NCI-H748 treated with DMSO at 0.1 percent for 48 hours (cell line): ENCODE measurements at regions not wholly inside any gene's neighbourhood (a gene's known extent, or its start where the extent isn't known, plus 50 kb on each side); places are given as distances from the start of the nearest gene placed in this dataset.

ENCODE experiments used
- DNase-seq: peaks from one replicate; lab custom pipeline; 2025; lab: John Stamatoyannopoulos, UW

GRCh38 chr2:217717646-217718045 lies 285.1 kb downstream of the TNS1 start:
- DNase-seq, result no peak

- DNase-seq, result no peak
Observed at GRCh38 chr2:217715484-217715883, 287.3 kb downstream of the TNS1 start.

GRCh38 chr2:217714287-217714751 lies 288.5 kb downstream of the TNS1 start:
- no peak for DNase-seq

DNA sequence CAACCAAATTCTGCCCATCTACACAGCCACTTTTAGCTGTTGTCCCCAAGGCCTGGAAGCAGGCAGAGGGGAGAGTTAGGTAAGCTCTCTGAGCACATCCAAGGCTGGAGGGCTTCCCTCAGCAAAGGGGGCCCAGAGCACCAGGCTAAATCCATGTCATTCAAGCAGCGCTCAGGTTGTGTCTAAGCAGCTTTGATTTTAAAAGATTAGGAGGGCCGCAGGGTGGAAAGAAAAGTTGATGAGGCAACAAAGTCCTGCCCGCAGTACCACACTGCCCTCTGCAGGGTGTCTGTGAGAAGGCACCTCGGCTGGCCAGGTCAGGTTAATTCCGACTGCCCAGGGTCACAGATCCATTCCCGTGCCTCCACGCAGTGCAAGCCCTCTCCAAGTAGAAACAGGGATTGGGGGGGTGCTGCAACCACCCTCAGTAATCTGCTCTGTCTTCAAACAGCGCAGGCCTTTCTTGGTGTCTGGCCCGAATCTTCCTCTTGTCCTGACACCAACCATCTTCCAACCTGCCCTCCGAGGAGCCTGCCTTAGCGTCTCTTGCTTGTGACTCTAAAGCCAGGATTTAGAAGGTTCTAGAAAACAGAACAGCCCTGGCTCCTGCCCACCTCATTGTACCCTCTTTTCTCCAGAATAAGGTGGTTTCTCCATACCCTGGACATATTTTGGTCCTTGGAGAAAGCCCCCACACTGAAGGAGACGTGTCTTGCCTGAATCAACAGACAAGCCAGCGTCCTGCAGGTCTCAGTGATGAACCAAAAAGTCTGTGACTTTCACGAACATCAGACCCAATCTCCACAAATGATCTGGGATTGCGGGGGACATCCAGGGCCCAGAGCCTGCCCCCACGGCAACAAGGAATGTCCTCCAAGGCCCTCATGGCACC lies 289.2 kb downstream of the TNS1 start:
- DNase-seq, result peak; percentile 67

DNA sequence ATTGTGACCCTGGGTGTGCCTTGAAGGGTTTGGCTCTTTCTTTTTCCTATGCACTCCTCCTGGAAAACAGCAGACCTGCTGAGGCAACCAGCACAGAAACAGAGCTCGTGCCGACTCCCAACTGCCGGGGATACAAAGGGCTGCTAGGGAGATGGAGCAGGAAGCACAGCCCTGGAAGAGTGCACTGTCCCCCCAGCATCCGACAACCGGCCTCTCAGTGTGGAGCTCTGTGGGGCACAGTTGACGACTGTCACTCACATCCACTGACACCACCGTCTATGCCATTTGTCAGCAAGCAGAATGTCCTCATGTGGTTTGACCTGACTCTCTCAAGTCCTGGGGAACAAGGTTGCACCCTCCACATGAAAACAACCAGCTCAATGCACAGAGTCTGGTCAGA lies 290.4 kb downstream of the TNS1 start:
- DNase-seq, result no peak

DNA sequence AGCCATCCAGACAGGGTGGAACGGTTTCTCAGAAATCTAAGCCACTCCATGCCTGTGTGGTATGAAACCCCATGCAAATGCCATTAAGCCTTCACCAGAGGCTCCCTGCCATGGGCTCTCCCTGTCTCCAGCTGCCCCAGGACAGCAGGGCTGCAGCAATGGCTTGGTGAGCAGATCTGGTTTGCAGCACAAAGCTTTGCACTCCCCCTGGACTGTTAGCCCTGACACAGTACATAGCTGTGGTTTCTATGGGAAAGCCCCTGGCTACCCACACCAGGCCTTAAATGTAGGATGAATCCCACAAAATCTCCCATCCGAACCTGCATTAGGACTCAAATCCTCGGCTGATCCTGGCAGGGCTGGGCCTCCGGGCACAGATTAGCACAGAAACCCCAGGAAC lies 291.6 kb downstream of the TNS1 start:
- no peak for DNase-seq

- no peak for DNase-seq
Observed at GRCh38 chr2:217710211-217710765, 292.5 kb downstream of the TNS1 start.

DNA sequence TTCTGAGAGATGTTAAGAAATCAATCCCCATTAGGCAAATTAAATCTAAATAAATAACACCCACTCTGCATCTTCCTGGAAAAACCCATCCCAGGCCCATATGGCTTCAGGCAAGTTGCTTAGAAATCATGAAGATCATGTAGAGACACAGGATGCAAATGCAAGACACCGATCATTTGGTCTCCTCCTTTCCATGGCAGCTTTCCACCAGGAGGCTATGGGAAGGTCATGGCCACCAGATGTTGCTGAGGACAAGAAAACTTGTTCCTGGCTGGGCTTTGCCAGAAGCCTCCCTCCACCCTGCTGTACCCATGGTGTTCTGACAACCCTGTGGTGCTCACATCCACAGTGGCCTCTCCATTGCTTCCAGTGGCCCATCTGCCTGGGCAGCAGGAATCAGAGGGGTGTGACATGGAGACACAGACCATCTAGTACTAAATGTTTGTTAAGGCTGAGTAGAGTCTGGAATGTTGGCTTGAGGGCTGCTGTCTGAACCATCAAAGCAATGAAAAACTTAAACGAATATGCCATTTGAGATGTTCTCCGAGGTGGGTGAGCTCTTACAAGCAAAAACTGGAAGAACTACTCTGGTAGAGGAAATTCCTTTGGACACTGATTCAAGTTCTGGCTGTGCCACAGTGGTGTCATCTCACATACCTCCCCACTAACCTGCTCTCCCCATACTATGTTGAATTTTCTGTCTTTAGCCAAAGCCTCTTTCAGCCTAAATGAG lies 293.2 kb downstream of the TNS1 start:
- DNase-seq, result no peak

GRCh38 chr2:217707131-217707611 lies 295.6 kb downstream of the TNS1 start:
- DNase-seq, result no peak

- no peak for DNase-seq
Observed at GRCh38 chr2:217706513-217706912, 296.3 kb downstream of the TNS1 start.

- DNase-seq, result no peak
Observed at GRCh38 chr2:217706095-217706494, 296.7 kb downstream of the TNS1 start.

- DNase-seq, result no peak
Observed at GRCh38 chr2:217705461-217705860, 297.3 kb downstream of the TNS1 start.

DNA sequence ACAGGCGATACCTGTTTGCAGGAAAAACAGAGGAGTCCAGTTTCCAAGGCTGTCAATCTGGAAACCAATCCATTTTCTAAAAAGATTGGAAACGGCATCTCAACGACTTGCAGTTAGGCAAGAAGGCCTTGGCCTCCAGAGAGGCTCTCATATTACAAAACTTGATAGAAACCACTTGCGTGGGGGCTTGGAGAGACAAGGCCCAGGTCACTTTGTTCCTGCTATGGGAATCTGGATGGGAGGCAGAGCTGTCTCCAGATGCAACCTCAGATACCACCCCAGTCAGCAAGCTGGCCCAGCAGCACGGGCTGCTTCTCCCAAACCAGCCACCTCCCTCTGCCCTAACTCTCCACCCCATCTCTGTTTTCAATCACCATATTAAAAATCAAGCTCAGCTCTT lies 298.8 kb downstream of the TNS1 start:
- DNase-seq, result no peak

GRCh38 chr2:217703102-217703501 lies 299.7 kb downstream of the TNS1 start:
- DNase-seq, result no peak

DNA sequence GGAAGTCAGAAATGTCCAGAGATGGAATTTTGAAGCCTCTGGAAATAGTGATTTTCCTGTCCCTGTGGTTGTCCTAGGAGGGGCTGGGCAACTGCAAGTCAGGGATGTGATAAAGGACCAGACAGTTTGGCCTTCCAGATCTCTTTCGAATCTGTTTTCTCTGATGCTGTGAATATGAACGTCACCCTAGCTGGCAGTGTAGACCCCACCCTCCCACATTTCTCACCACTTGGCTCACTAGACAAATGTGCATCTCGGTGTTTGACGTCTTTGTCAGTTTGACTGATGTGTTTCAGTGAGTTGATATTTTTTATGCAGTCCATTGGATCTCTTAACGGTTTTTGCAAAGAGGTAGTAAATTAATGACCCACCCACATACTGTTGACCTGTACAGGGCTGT lies 301.2 kb downstream of the TNS1 start:
- no peak for DNase-seq

DNA sequence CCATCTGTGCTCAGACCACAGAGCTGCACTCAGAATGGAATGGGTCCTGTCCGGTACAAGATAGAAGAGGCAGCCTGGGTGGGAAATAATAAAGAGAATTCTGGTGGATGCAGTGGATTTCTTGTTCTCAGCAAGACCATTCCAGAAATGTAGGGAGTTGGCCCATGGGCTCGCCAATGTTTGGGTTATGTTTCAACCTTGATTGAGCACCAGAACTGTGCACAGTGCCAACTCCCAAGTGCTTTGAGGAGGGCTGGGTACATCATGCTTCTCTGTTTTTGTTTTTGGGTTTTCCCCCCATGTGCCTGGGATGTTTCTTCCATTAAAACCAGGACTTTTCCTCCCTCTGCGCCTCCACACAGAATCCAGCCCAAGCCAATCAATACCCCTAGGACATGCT lies 304.1 kb downstream of the TNS1 start:
- no peak for DNase-seq

DNA sequence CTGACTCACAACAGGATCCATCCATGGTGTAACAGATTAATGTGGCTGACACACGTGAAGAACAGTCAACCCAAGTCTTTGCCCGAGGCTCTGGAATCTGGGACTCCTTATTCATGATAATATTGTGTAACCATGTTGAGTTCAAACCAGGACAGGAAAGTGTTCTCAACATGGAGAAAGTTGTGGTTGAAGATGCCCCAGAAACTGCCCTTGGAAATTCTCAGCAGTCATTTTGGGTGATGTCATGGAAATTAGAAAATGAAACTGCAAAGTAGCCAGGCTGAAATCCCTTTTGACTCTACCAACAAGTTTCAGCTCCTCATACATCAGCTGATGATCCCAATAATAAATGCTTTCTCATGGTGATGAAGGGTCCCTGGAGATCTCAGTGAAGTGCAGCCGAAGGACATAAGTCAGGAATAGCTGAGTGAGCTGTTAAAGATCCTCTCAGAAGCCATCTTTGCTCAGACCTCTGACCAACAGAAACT lies 307.7 kb downstream of the TNS1 start:
- no peak for DNase-seq

- DNase-seq, result no peak
Observed at GRCh38 chr2:217694291-217694690, 308.5 kb downstream of the TNS1 start.

DNA sequence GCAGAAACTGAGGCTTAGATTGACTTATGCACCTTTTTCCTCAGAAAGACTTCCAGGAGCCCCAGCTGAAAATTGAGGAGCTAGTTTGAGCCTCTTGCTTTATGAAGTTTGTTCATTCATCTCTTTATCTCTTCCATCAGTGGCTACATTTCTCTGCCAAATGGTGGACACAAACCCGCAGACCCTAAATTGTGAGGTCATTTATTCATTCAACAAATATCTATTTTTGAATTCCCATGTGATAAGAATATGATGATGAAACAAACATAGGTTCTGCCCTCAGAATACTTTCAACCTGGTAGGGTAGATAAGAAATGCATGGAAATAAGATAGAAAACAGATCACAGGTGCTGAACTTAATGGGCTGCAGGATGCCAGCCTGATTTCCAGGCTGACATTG lies 309.4 kb downstream of the TNS1 start:
- no peak for DNase-seq

DNA sequence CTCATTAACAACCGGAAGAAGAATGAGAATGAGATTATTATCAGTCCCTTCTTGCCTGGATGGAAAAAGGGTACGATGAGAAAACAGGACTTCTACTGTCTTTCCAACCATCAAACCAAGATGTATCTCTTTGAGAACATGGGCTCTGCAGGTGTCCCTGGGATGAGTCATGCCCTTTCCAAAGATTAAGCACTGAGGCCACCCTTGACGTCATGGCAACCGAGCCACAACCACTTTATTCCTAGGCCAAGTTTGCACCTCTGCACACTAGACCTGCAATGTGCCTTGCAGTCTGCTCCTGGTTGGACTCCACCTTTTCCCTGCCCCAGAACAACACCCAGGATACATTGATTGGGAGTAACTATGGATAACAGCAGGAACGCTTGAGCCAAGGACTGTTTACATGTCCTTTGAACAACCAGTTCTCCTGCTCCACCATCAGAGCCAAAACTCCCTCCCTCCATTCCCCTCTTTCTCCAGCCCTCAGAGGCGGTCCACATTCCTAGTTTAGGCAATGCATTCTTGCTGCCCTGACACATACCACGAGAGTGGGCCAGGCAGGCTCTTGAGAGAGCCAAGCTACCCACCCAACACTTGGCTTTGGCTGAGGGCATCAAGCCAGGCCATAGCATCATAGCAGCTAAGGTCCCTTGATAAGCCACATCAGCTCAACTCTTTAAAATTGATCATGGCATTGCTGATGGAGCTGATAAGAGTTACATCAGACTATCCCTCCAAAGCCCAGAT lies 310.7 kb downstream of the TNS1 start:
- DNase-seq, result no peak

- DNase-seq, result no peak
Observed at GRCh38 chr2:217691516-217691915, 311.3 kb downstream of the TNS1 start.

DNA sequence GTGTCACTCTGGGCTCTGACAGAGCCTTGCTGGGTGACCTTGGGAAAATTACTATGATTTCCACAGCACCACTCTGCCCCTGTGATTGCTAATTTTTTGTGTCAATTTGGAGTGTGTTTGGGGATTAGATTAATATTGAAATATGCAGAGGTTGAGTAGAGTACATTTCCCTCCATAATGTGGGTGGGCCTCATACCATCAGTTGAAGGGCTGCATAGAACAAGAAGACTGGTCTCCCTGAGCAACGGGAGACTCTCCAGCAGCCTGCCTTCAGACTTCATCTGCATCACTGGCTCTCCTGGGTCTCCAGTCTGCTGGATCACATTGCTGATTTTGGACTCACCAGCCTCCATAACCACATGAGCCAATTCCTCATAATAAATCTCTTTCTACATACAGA lies 313.7 kb downstream of the TNS1 start:
- DNase-seq, result no peak
